GM13977 (cell line): ENCODE measurements at regions not wholly inside any gene's neighbourhood (a gene's known extent, or its start where the extent isn't known, plus 50 kb on each side); places are given as distances from the start of the nearest gene placed in this dataset.
"Not testable (repeated sequence)": the region's sequence is repeated elsewhere in the genome, so short reads cannot be mapped to it uniquely, and the experiment has no call there.

Experiments used
- DNase-seq: peaks from one replicate; pipeline ENCODE4 v3.0.0; 2012; ENCODE audit warnings: low spot score
- in situ Hi-C: fragments of 300-500 bp; cut with MboI; formaldehyde crosslinking; loops from one replicate; pipeline ENCODE4 v1.12.0; 2022; ENCODE audit warnings: low sequenced_read_pairs, low pct_unique_long_range_greater_than_20kb, mixed read lengths, inconsistent platforms; ENCODE audit not compliant: unreplicated experiment
- TF ChIP-seq, protein P1 (sequence below): IDR thresholded peaks from 2 replicates; pipeline ENCODE4 v1.5.1; 2012; ENCODE audit warnings: mild to moderate bottlenecking, control low read depth; ENCODE audit not compliant: insufficient read depth; ENCODE audit errors: extremely low read depth, missing control alignments

- no peak for DNase-seq
- TF ChIP-seq, protein P1, sequence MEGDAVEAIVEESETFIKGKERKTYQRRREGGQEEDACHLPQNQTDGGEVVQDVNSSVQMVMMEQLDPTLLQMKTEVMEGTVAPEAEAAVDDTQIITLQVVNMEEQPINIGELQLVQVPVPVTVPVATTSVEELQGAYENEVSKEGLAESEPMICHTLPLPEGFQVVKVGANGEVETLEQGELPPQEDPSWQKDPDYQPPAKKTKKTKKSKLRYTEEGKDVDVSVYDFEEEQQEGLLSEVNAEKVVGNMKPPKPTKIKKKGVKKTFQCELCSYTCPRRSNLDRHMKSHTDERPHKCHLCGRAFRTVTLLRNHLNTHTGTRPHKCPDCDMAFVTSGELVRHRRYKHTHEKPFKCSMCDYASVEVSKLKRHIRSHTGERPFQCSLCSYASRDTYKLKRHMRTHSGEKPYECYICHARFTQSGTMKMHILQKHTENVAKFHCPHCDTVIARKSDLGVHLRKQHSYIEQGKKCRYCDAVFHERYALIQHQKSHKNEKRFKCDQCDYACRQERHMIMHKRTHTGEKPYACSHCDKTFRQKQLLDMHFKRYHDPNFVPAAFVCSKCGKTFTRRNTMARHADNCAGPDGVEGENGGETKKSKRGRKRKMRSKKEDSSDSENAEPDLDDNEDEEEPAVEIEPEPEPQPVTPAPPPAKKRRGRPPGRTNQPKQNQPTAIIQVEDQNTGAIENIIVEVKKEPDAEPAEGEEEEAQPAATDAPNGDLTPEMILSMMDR: no peak
- in situ Hi-C loops: no loop called here
These were observed 96.1 kb downstream of the DIO3 start for GRCh38 chr14:101657372-101657771.

DNA sequence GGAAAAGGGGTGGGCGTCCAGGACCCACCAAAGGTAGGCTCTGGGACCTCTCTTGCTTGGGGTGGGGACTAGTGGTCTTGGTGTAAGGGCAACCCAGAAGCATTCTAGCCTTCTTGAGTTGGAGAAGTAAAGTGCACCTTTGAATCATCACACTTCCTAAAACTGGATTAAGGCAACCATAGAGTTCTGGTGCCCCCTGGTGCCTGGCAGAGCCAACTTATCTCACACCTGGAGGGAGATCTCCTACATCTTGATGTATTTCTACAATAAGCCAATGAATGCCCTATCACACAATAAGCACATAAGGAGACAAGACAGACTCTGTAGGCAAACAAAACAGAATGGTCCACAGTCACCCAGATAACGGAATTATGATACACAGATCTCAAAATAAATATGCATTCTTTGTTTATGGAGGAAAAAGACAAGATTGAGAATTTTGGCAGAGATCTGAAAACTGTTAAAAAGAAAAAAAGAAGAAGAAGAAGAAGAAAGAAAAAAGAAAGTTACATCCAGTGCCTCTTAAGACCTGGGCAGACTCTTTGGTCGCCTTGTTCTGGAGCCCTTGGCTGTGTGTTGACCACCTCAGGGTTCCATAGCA, 95.9 kb upstream of the PPP2R5C start:
- TF ChIP-seq, protein P1: peak; percentile 39
- DNase-seq: peak; percentile 28
- in situ Hi-C loops: no loop called here

- in situ Hi-C loops: no loop called here
These were observed 95.2 kb upstream of the PPP2R5C start for GRCh38 chr14:101666264-101666663.

GRCh38 chr14:101669629-101670028, 91.9 kb upstream of the PPP2R5C start:
- in situ Hi-C loops: no loop called here
- TF ChIP-seq, protein P1: no peak
- no peak for DNase-seq

More at GRCh38 chr14:101666264-101666663, 95.2 kb upstream of the PPP2R5C start:
- TF ChIP-seq, protein P1: no peak
- DNase-seq: no peak

GRCh38 chr14:101673873-101674272, 87.6 kb upstream of the PPP2R5C start:
- in situ Hi-C loops: no loop called here
- TF ChIP-seq, protein P1: no peak

GRCh38 chr14:101675835-101676234, 85.7 kb upstream of the PPP2R5C start:
- DNase-seq, in situ Hi-C loops: not testable (repeated sequence)

More at GRCh38 chr14:101673873-101674272, 87.6 kb upstream of the PPP2R5C start:
- no peak for DNase-seq

DNA sequence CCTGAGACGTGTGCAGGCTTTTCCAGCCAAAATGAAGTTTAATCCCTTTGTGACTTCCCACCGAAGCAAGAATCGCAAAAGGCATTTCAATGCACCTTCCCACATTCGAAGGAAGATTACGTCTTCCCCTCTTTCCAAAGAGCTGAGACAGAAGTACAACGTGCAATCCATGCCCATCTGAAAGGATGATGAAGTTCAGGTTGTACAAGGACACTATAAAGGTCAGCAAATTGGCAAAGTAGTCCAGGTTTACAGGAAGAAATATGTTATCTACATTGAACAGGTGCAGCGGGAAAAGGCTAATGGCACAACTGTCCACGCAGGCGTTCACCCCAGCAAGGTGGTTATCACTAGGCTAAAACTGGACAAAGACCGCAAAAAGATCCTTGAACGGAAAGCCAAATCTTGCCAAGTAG, 83.6 kb upstream of the PPP2R5C start:
- in situ Hi-C loops, DNase-seq: not testable (repeated sequence)

DNA sequence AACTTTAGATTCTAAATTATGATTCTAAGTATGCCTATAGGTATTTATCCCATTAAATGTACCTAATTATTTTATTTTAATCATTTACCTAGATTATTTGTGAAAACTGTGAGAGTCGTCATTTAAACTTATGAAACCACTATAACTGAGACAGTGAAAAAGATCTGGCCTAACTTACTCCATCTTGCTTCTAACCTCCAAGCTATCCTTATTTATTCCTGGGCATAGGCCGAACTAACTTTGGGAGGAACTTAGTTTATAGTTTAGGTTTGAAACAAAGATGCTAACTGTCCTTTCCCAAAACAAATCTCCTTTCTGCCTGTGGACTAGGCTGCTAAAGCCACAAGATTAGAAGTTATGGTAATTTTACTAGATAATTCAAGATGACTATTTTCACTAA, 79.7 kb upstream of the PPP2R5C start:
- in situ Hi-C loops: no loop called here
- TF ChIP-seq, protein P1: no peak
- no peak for DNase-seq
